Naive thymus-derived CD8-positive, alpha-beta T cell (primary cell): ENCODE measurements at regions not wholly inside any gene's neighbourhood (a gene's known extent, or its start where the extent isn't known, plus 50 kb on each side); places are given as distances from the start of the nearest gene placed in this dataset.

Experiments used
- ATAC-seq, 2 donors: fragments of 150-1000 bp; cut with Tn5 transposase in 1 of 2; sonication (Bioruptor Pico), chemical (Tn5 transposase) in 1 of 2; 1 replicate in 1 of 2; 2 replicates in 1 of 2; pipeline ENCODE4 v1.10.0; 2021; ENCODE audit warnings: mild to moderate bottlenecking in 2 of 2, moderate library complexity in 2 of 2
- POLR2A ChIA-PET: fragments of 350-600 bp; sonication (Branson Sonifier 250); formaldehyde crosslinking; loops from one replicate; lab custom pipeline; 2021; ENCODE audit warnings: antibody characterized with exemption; lab: Charles Lee
- DNase-seq, 10 donors: peaks; one replicate each; pipeline versions ENCODE4 v3.0.0 to v3.0.0-alpha.2; 2020 to 2022
- H3K27ac Mint-ChIP-seq, 10 donors: one replicate each; pipeline ENCODE4 v1.8.0; 2020 to 2022; ENCODE audit warnings: mild to moderate bottlenecking in 10 of 10, mixed read lengths in 10 of 10, moderate library complexity in 4 of 10, inconsistent platforms in 1 of 10
- H3K27me3 Mint-ChIP-seq, 5 donors: one replicate each; pipeline ENCODE4 v1.8.0; 2021 to 2022; ENCODE audit warnings: mixed read lengths in 5 of 5
- H3K36me3 Mint-ChIP-seq, 3 donors: one replicate each; pipeline ENCODE4 v1.8.0; 2020 to 2022; ENCODE audit warnings: mixed read lengths in 3 of 3, mild to moderate bottlenecking in 2 of 3, inconsistent platforms in 1 of 3
- H3K4me1 Mint-ChIP-seq, 4 donors: one replicate each; pipeline ENCODE4 v1.8.0; 2021 to 2022; ENCODE audit warnings: mixed read lengths in 4 of 4
- H3K4me3 Mint-ChIP-seq, 10 donors: one replicate each; pipeline ENCODE4 v1.8.0; 2020 to 2022; ENCODE audit warnings: mild to moderate bottlenecking in 10 of 10, mixed read lengths in 10 of 10, moderate library complexity in 6 of 10, inconsistent platforms in 1 of 10
- H3K9me3 Mint-ChIP-seq, 9 donors: one replicate each; pipeline ENCODE4 v1.8.0; 2020 to 2022; ENCODE audit warnings: mixed read lengths in 9 of 9, mild to moderate bottlenecking in 3 of 9, inconsistent platforms in 1 of 9, moderate library complexity in 1 of 9

DNA sequence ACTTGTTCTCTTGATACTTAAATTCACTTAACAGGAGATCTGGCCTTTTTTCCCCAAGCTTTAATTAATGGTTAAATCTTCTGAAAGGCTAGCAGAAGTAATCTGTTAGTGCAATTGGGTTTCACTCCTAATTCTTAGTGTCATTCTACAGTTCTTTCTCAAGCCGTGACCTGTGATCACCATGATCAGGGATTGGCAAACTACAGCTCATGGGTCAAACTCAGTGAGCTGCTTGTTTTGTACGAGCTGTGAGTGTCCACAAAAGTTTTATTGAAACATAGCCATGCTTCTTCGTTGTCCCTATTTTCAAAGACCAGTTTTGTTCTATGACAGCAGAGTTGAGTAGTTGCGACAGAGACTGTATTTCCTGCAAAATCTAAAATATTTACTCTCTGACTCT is 109.4 kb upstream of the KCNJ15 start:
- Mint-ChIP-seq H3K27me3 (peaks cover 9 to 36% (median 20%) of the 10 kb centered on the region in 5 donors), H3K4me3 (no peak overlapping the region), H3K36me3 (peaks cover 0 to 21% (median 0%) of the 10 kb centered on the region in 3 donors)

DNA sequence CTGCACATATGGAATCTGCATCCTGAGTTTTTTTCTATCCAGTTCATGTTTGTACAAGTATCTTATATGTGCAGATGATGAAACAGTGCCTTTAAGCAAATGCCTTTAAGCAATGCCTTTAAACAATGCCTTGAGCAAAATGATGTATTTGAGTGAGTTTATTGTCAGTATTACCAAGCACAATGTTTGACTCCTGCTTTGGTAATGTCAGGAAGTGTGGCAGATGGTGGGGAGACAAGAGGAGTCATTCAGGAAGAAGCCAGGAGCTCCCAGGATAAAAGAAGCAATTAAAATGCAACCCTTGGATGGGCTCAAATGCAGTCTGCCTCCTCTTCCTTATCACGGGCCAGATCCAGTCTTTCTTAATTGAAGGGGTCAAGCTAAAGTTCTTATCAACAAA is 108.7 kb upstream of the KCNJ15 start:
- ATAC-seq = no peak
- POLR2A ChIA-PET = no interaction called here
- peaks cover 9 to 21% (median 13%) of the 10 kb centered on the region in 9 donors for H3K9me3 Mint-ChIP-seq
- H3K4me3 Mint-ChIP-seq = no peak overlapping the region
- H3K27me3 Mint-ChIP-seq = peaks cover 9 to 36% (median 18%) of the 10 kb centered on the region in 5 donors
- peaks cover 0 to 15% (median 0%) of the 10 kb centered on the region in 3 donors for H3K36me3 Mint-ChIP-seq
- H3K27ac Mint-ChIP-seq = no peak overlapping the region
- DNase-seq = no peak
- H3K4me1 Mint-ChIP-seq = no peaks in the 10 kb centered on the region

More for the DNA sequence above, 109.4 kb upstream of the KCNJ15 start:
- POLR2A ChIA-PET = no interaction called here
- Mint-ChIP-seq H3K9me3 (peaks cover 9 to 23% (median 17%) of the 10 kb centered on the region in 9 donors), H3K4me1 (no peaks in the 10 kb centered on the region), H3K27ac (no peak overlapping the region)
- ATAC-seq (no peak), DNase-seq (no peak)

DNA sequence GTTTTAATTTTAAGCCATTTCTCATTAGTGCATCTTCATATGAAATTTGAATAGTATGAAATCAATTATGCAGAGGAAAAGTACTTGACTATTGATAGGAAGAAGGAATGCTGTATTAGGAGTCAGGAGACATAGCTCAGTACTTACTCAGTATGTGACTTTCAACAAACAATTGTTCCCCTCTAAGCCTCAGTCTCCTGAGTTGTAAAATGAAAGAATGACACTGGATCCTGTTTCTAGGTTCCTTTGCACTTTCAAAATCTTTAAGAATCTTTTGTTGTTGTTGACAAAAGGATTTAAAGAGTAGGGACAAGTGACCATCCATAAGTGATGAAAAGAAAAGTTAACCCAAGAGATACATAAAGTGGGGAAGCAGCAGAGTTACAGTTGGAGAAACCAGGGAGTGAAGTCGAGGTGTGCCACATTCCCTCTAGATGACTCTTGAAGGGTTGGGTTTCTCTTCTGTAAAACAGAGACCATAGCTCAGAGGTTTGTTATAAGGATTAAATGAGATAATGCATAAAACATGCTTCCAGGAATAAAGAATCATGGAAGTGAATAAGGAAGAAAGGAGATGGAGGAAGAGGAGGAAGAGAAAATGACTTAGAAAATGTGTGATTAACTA is 105.7 kb upstream of the KCNJ15 start:
- no peaks in the 10 kb centered on the region for H3K4me1 Mint-ChIP-seq
- peaks cover 0 to 4% (median 0%) of the 10 kb centered on the region in 9 donors for H3K9me3 Mint-ChIP-seq
- DNase-seq (no peak), ATAC-seq (no peak)
- H3K27me3 Mint-ChIP-seq = peaks cover 5 to 46% (median 30%) of the 10 kb centered on the region in 5 donors
- POLR2A ChIA-PET = no interaction called here
- no peak overlapping the region for H3K4me3 Mint-ChIP-seq
- H3K36me3 Mint-ChIP-seq = no peaks in the 10 kb centered on the region
- no peak overlapping the region for H3K27ac Mint-ChIP-seq

DNA sequence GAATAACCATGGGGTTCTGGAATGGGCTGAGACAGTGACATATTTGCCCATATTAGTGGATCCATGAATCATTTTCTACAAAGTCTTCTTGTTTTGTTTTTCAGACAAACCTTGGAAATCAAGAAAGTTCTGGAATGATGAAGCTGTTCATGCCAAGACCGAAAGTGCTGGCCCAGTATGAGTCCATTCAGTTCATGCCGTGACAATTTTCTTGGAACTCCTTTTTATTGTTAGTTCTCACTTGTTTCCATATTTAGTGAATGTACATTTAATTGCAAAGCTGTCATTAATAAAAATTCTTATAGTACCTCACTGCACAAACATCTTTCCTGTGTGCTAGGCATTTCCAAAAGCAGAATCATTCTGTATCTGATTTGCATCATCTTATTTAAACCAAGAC is 100.6 kb upstream of the KCNJ15 start:
- Mint-ChIP-seq H3K27me3 (peaks cover 5 to 40% (median 25%) of the 10 kb centered on the region in 5 donors), H3K4me1 (no peaks in the 10 kb centered on the region), H3K36me3 (no peaks in the 10 kb centered on the region), H3K9me3 (peaks cover 0 to 2% (median 0%) of the 10 kb centered on the region in 9 donors), H3K4me3 (no peak overlapping the region), H3K27ac (no peak overlapping the region)
- POLR2A ChIA-PET = no interaction called here
- DNase-seq (no peak), ATAC-seq (no peak)

DNA sequence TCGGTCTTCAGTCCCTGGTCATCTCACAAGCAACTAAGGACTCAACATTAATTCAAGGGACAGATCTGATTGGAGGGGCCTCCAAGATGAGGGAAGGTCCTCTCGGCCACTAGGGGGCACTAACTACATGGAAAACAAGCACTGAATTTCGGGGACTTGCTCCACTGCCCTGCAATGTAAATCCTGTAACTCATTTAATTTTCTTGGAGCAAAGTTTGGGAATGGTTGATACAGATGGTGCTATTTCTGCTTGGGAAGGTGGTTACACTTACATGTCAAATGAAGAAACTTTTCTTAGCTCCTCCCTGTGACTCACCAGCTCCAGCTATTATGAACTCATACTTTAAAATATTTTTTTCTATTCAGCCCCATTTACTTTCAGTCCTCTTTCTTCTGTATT is 97.4 kb upstream of the KCNJ15 start:
- no peaks in the 10 kb centered on the region for H3K9me3 Mint-ChIP-seq
- no peaks in the 10 kb centered on the region for H3K36me3 Mint-ChIP-seq
- DNase-seq (peak; percentile 1 to 72 (median 28)), ATAC-seq (no peak)
- POLR2A ChIA-PET = no interaction called here
- H3K27me3 Mint-ChIP-seq = peaks cover 2 to 19% (median 13%) of the 10 kb centered on the region in 5 donors
- H3K4me1 Mint-ChIP-seq = no peaks in the 10 kb centered on the region
- no peak overlapping the region for H3K27ac Mint-ChIP-seq
- H3K4me3 Mint-ChIP-seq = no peak overlapping the region

DNA sequence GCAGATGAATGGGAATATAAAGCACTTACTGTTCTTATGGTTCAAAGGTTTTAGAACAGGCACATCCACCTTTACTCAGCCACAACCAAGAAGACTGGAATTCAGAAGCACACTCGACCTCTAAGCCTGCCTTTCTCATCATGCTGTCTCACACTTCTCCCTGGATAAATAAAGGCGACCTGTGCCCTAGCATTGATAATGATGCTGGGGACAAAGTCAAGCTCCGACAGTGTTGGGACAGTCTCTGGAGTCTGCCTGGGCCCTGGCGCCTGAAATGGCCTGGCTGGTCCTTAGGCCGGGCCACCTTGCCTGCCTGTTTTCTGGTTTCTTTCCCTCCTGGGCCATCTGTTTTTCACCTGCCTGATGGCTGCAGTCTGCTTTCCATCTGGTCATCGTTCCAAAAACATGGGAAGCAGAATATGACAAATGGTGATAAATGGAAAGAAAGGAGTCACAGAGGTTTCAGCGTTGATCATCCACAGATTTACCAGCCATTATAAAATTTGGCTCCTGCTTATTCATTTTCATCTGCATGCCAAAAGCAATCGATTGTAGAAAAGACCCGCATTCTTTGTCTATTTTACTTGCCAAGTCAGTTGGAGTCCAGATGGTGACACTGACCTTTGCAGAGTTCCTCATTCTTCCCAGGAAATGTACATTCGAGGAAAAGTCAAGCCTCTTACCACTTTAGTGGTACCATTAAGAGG is 91.2 kb upstream of the KCNJ15 start:
- POLR2A ChIA-PET = no interaction called here
- Mint-ChIP-seq H3K4me3 (no peak overlapping the region), H3K27me3 (peaks cover 0 to 6% (median 1%) of the 10 kb centered on the region in 5 donors), H3K4me1 (no peaks in the 10 kb centered on the region), H3K9me3 (no peaks in the 10 kb centered on the region), H3K27ac (no peak overlapping the region), H3K36me3 (no peaks in the 10 kb centered on the region)
- DNase-seq (no peak), ATAC-seq (no peak)

DNA sequence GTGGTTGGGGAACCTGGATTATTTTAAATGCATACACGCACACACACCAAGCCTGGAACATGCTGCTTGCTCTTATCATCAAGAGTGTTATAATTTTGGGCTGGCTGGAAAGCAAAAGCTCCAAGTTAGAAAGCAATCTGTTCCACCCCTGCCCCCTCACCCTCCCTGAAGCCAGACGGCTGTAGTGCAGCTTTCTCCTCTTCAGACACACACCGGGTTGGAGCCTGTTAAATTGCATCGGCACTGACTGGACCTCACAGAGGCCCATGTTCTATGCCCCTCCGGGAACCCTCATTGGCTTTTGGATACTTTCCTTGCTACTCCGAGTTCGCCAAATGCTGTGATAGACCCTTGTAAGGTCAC is 90.6 kb upstream of the KCNJ15 start:
- ATAC-seq (no peak), DNase-seq (no peak)
- POLR2A ChIA-PET = no interaction called here
- H3K36me3 Mint-ChIP-seq = no peaks in the 10 kb centered on the region
- H3K4me1 Mint-ChIP-seq = no peaks in the 10 kb centered on the region
- no peak overlapping the region for H3K27ac Mint-ChIP-seq
- no peaks in the 10 kb centered on the region for H3K9me3 Mint-ChIP-seq
- H3K27me3 Mint-ChIP-seq = peaks cover 0 to 6% (median 1%) of the 10 kb centered on the region in 5 donors
- H3K4me3 Mint-ChIP-seq = no peak overlapping the region

DNA sequence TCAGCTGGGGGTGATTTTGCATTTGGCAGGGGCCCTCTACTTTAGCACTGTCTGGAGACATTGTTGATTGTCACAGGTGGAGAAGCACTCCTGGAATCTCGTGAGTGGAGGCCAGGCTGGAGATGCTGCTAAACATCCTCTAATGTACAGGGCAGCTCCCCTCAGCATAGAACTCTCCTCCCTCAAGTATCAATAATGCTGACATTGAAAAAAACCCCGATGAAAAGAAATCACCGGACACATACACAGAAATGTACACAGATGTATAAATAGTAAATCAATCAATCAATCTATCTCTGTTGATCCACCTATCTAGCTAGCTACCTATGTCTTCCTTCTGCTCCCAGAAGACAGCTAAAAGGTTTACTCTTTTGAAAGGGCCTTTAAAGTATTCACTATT is 89.4 kb upstream of the KCNJ15 start:
- Mint-ChIP-seq H3K9me3 (no peaks in the 10 kb centered on the region), H3K4me3 (no peak overlapping the region), H3K27ac (no peak overlapping the region), H3K27me3 (peaks cover 0 to 10% (median 7%) of the 10 kb centered on the region in 5 donors), H3K4me1 (no peaks in the 10 kb centered on the region), H3K36me3 (no peaks in the 10 kb centered on the region)
- POLR2A ChIA-PET = no interaction called here
- DNase-seq (no peak), ATAC-seq (no peak)

DNA sequence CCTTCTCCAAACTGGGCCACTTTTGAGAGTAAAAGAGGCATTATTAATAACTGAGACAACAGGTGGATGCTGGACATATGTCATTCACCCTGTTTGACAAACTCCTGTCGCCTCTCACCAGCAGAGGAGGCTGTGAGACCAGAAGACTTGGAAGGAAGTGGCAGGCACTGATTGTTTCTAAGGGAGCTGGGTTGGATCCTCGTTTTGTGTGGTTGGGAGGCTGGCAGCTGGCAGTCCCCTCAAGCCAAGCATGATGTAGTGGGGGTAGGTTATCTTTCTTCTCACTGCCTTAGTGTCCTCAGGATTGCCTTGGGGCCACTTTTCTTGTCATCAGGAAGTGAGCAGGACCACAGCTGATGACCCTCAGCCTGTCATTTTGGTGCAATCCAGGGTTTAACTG is 86.5 kb upstream of the KCNJ15 start:
- H3K36me3 Mint-ChIP-seq = no peaks in the 10 kb centered on the region
- H3K27me3 Mint-ChIP-seq = peaks cover 3 to 16% (median 7%) of the 10 kb centered on the region in 5 donors
- no peak overlapping the region for H3K27ac Mint-ChIP-seq
- no peak for DNase-seq
- no peaks in the 10 kb centered on the region for H3K9me3 Mint-ChIP-seq
- H3K4me1 Mint-ChIP-seq = no peaks in the 10 kb centered on the region
- ATAC-seq = no peak
- no peak overlapping the region for H3K4me3 Mint-ChIP-seq
- POLR2A ChIA-PET = no interaction called here

DNA sequence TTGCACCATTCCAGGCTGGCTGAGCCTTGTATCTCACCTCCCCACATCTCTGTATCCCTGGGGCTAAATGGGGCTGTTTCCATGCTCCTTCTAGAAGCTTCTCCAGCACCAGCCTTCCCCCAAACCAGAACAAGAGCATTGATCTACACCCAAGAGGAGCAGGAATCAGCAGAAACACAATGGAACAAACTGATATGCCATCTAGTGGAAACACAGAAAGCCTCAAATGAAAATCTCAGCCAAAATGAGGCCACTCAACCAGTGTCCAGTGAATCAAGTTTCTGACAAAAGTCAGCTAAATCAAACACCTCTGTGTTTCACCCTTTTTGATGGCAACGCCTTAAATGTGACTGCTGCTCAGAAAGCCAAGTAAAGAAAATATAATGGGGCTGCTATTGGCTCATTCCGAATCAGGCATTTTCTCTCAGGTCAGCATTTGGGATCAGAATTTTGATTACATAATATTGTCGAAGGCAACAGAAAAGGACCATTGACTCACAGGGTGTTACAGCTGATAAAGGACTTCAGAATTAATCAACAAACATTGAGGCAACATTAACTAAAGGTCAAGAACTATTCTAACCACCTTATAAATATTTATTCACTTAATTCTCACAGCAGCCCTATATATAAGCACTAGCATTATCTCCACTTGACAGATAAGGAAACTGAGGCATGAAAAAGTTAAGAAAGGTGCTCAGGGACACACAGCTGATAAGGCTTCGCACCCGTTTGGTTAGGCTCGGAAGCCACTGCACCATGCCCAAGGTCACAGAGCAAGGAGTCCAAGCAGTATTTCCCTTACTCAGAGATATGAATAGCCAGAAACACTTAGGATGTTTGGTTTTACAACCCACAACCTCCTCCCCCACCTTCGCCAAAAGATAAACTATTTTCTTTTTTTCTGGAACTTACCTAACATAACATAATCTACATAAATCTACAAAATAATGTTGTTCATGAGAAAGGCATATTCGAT is 85.8 kb upstream of the KCNJ15 start:
- no peak overlapping the region for H3K4me3 Mint-ChIP-seq

DNA sequence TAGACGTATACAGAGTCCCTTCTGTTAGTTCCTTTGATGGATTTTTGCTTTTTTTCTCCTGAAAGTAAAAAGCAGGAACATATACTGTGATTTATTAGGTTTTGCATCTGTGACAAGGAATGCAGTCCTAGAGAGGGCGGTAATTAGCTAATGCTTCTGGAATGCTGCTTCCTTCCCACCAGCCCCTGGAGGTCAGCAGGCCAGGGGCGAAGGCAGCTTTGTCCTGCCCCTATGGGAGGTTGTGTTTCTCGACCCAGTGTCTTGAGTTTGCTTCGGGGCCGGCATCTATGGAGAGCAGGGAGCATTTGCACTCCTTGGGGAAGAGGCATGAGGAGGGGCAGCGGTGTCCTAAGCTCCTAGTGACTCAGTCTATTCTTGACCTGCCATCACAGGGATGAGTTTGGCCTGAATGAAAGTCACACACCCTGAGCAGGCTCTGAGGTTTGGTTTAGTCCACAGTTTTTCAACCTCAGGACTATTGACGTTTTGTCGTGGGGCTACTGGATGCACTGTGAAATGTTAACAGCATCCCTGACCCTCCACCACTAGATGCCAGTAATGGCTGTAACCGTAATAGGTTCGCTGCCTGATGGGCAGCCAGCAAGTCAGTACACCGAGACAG is 85.0 kb upstream of the KCNJ15 start:
- H3K27me3 Mint-ChIP-seq = peaks cover 4 to 13% (median 7%) of the 10 kb centered on the region in 5 donors
- no peaks in the 10 kb centered on the region for H3K9me3 Mint-ChIP-seq
- POLR2A ChIA-PET = no interaction called here
- no peak overlapping the region for H3K27ac Mint-ChIP-seq
- ATAC-seq (no peak), DNase-seq (no peak)
- H3K4me1 Mint-ChIP-seq = no peaks in the 10 kb centered on the region
- H3K4me3 Mint-ChIP-seq = no peak overlapping the region
- H3K36me3 Mint-ChIP-seq = no peaks in the 10 kb centered on the region

More for the DNA sequence above, 85.8 kb upstream of the KCNJ15 start:
- Mint-ChIP-seq H3K36me3 (no peaks in the 10 kb centered on the region), H3K9me3 (no peaks in the 10 kb centered on the region), H3K27ac (no peak overlapping the region), H3K27me3 (peaks cover 3 to 13% (median 7%) of the 10 kb centered on the region in 5 donors), H3K4me1 (no peaks in the 10 kb centered on the region)
- POLR2A ChIA-PET = no interaction called here
- no peak for DNase-seq
- ATAC-seq = no peak

DNA sequence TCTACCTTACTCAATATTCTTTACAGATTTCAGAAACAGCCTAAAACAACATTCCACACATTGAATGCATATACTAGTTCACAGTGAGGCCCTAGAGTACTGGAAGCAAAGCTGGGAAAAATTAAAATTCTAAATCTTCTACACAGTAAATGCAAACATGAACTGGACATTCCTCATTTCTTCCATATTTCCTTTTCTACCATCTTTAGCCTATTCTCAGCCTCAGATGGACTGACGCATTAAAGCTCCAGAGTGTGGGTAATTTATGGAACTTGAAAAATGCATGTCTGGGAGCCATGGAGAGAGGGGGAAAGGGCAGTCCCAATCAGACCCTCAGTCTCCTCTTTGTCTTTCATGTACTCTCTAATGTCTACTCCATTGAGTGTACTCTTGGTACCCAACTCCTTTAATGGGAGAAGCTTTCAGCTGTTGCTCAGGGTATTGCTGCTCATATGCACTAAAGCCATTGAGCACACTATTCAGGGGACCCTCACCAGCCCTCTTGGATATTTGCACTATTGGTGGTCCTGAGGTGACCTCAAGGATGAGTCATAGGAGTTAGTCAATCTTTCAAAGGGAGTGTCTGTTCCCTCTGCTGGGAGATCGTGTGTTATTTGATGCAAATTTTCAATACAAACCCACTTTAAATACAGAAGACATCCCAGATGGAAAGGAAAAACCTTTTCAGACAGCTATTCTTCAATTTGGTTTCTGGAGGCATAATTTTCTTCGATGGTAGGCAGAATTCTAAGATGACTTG is 83.3 kb upstream of the KCNJ15 start:
- Mint-ChIP-seq H3K27me3 (peaks cover 2 to 17% (median 11%) of the 10 kb centered on the region in 5 donors), H3K4me3 (no peak overlapping the region), H3K36me3 (no peaks in the 10 kb centered on the region)

More for the DNA sequence above, 83.3 kb upstream of the KCNJ15 start:
- DNase-seq (no peak), ATAC-seq (no peak)
- Mint-ChIP-seq H3K4me1 (no peaks in the 10 kb centered on the region), H3K9me3 (no peaks in the 10 kb centered on the region), H3K27ac (no peak overlapping the region)
- POLR2A ChIA-PET = no interaction called here
